Astrocyte of the hippocampus (primary cell): ENCODE measurements at regions not wholly inside any gene's neighbourhood (a gene's known extent, or its start where the extent isn't known, plus 50 kb on each side); places are given as distances from the start of the nearest gene placed in this dataset.
A peak's percentile ranks its signal among the peaks of the same experiment; 100 is the strongest.
"Not testable (repeated sequence)": the region's sequence is repeated elsewhere in the genome, so short reads cannot be mapped to it uniquely, and the experiment has no call there.

Experiments used
- DNase-seq: peaks from one replicate; pipeline ENCODE4 v3.0.0; 2011; ENCODE audit warnings: low read depth, low spot score

DNA sequence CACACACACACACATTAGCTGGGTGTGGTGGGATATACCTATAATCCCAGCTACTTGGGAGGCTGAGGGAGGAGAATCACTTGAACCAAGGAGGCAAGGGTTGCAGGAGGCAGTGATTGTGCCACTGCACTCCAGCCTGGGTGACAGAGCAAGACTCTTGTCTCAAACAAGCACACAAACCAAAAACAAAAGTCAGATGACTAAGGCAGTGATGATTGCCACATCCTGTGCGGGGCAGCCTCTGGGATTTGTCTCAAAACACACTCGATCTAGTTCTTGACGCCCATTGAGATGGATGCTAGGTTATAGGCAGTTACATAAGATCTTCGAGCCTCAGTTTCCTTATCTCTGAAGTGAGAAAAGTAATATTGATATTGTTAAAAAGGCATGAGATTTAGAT lies 57.8 kb upstream of the NBPF8 start:
- DNase-seq: not testable (repeated sequence)

DNA sequence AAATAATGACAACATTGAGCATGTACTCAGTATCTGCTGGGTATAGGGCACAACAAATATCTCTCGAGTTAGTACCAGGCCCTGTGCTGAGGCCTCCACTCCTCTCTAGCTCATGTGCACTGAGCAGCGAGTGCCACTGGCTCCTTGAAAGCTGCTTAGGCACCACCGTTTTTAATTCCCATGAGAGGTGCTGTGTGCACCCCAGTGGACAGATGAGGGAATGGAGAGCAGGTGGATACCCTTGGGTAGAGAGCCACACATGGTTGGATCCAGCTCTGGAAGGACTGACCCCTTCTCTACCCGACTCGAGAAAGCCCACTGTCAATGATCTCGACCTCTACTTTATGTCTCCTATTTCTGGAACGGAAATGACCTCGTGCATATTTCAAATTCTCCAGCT lies 58.7 kb upstream of the NBPF8 start:
- DNase-seq: peak; percentile 6

DNA sequence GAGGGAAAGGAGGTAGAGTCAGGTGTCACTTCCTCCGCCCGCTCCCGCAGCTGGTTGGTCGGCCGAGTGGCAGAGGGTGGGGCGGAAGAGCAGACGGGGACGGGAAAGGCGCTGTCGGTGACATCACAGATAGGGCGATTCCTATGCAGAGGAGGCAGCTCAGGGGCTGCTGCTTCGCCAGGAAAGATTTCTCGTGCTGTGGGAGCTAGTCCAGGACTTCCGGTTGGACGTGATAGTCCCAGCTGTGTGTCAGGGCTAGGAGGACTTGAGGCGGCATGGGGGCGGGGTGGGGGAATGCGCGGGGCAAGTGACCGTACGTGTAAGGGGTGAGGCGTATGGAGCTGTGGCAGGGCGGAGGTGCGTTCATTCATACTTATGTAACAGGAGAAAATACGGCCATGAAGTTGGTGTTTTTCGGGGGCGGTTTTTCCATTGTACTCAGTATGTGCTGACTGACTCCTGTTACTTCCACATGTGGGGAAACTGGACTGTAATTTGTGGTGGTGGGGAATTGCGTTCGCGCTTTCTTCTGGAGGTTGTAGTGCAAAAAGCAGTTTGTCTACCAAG lies 60.1 kb upstream of the NBPF8 start:
- DNase-seq: peak; percentile 62

DNA sequence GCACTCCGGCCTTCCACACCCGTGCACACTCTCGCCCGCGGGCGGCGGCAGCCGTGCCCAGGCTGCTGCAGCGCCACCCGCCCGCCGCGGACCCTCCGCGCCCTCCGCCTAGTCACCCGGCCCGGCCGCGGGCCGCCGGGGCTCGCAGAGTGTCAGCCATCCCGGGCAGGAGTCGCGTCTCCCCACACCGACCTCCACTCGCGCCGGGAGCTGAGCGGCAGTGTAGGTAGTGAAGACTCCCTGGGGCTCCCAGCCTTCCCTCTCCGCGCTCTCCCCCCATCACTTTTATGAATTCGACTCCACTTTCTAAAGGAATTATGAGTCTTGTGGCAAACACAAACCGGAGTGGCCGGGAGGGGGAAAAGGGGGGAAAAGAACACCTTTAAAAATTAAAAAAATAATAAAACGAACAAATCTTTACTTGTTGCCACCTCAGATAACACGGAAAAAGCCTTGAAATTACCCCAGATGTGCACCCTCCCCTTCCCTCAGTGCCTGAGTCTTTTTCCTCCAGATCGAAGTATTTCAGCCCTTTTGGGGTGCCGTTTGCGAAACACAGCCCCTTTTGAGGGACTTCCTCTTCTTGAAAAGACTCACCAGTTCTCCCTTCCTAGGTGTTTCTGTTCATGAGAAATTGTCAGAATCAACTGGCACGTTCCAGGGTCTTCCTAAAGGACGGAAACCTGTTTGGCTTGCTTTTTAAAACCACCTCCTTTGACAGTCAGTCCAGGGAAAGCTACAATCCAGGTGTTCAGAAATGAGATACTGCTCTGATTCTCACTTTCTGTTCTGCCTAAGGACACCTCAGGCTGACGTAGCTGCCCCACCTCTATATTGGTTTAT lies 72.4 kb upstream of the NBPF8 start:
- peak; percentile 0 for DNase-seq

DNA sequence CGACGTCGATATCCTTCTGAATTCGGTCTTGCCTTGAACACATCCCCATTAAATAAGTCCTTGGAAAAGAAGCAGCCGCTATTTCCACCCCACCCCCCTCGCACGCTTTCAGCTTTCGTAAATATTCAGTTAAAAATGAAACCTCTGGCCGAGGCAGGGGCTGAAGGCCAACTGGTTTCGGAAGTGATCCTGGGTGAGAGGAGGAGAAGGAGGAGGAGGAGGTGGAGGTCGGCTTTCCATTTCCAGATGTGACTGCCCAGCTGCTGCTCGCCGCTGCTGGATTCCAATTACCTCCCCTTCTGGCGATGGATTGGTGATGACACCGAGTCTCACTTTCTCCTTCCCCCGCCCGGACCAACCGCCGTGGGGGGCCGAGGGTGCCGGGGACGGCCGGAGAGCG lies 73.1 kb upstream of the NBPF8 start:
- peak; percentile 23 for DNase-seq

DNA sequence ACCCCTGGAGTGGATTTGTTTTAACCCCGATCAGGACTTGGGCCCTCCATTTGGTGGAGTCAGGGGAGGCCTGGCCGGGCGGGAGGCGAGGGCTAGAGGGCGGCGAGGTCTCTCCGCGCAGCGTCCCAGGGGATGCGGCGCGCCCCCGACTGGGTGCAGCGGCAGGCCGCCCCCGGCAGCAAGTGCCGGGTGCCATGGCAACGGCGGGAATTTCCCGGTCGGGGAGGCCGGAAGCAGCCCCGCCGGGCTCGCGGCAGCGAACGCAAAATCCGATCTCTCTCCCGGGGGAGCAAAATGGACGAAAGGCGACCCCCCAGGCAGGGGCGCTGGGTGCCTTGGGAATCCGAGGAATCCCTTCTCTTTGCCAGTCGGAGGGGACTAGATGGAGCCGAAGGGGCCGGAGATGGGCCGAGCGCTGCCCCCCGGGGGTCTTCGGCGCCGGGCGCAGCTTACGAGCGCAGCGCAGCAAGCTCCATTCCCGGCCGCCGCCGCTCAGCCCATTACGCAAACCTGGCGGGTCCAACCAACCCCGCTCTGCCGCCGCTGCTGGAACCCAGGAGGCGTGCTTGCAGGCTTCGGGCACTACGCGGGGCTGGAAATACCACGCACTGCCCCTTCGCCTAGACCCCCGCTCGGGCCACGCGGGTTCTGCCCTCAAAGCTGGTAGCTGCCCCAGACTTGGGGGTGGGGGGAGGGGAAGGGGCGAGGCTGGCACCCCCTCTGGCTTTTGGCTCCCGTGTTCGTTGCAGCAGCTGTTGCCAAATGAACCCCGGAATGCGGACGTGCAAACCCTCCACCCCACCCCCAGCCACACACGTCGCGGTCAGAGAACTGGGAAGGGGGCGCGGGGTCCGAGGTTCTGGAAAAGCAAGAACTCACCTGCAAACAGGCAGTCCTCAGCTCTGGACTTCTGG lies 73.7 kb upstream of the NBPF8 start:
- not testable (repeated sequence) for DNase-seq

DNA sequence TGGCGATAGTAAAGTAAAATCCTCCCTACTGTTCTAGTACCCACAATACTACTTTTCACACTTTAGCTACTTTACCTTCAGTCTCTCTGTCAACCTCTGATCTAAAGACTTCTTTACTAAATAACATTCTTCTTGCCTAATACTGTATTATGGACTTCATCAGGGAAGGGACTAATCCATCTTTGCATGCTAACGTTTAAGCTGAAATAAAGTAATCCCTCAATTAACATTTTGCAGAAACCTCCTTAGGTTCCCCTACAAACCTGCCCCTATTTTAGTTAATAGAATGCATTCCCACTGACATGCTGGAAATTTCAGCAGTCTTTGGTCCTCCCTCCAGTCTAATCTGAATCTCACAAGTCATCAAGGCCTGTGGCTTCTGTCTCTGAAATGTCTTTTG lies 99.1 kb upstream of the NBPF8 start:
- DNase-seq: not testable (repeated sequence)

DNA sequence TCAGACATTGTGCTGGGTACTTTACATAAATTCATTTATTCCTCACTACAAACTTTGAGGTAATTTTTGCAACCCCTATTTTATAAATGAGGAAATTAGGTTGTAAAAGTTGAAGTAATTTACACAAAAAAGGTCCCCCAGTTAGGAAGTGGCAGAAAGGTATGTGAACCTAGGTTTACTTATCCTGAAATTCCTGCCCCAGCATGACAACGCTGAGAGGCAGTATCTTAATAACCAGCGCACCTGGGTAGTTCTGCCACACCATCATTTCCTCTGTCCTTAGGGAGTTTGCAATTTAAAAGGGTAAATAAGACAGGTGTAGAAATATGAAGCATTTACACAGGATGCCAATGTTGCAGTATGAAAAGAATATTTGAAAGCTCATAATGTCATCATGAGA lies 102.9 kb upstream of the NBPF8 start:
- not testable (repeated sequence) for DNase-seq

DNA sequence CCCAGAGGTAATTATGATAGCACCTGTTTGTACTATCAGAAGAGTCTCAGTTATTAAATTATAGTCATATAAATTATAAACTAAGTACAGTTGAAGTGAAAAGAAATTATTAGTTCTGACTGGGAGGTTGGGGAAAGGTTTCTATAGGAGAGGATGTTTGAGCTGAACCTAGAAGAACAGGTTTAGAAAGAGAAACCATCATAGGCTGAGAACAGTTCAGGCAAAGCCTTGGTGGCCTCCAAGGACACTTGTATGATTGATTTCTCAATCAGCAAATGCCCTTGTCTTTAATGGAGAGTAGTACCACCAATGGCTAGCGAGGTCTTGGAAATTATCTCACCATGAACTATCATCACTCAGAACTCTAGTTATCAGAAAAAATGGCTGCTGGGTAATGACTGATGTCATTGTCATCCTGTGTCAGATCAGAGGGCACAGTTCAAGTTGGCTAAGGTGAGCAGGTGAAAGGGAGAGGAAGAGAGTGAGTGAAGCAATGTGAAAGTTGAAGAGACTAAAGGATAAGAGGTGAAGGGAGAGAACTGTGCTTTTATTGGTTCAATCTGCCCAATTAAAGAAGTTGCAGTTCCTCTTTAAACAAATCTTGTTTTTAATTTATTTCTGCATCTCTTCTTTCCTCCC lies 105.8 kb upstream of the NBPF8 start:
- DNase-seq: not testable (repeated sequence)

DNA sequence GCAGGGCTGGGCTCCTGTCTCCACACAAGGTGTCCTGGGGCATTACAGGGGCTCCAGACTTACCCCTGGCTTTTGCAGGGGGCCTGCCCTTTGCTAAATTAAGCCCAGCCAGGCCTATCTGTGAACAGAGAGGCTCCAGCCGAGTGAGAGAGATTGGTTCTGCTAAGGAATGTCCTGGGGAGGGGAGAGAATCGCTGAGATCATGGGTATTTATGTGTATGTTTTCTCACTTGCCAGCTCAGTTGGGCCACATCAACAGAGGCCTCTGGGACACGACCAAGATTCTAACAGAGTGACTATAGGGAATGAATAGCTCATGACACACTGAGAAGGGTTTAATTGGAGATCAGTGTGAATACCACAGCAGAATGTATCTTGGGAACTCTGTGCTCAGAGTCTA lies 109.8 kb upstream of the NBPF8 start:
- DNase-seq: not testable (repeated sequence)

DNA sequence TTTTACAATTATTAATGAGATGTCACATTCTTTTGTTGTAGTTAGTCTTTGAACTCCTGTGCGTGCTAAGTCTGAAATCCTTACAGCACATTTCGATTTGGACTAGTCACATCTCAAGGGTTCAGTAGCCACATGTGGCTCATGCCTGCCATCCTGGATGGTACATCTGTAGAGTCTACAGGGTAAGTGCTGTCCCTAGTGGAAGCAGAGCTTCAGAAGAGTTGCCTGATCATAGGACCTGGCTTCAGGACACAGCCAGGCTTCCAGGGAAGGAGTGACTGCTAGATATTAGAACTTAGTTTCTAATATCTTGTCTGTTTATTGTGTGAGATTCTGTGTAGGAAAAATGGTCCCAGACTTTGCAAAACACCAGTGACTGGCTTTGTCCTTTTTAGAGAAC lies 110.5 kb upstream of the NBPF8 start:
- DNase-seq: not testable (repeated sequence)

DNA sequence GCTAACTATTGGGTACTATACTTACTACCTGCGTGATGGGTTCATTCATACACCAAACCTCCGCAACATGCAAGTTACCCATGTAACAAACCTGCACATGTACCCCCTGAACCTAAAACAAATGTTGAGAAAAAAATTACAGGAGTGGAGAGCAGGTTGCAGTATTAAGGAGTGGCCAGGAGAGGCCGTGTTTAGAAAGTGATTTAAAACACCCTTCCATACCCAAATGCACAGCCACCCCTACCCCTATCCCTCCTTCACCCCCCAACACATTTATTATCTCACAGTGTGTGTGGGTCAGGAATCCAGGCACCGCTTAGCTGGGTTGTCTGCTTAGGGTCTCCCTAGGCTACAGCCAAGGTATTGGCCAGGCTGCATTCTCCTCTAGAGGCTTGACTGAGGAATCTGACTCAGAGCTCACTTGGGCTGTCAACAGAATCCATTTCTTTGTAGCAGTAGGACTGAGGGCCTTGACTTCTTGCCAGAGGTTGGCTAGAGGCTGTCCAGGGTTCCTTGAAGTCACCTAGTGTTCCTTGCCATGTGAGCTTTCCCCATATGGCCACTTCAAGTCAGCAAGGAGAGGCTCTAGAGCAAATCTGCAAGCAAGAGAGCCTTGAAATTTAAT lies 115.3 kb upstream of the NBPF8 start:
- DNase-seq: not testable (repeated sequence)

DNA sequence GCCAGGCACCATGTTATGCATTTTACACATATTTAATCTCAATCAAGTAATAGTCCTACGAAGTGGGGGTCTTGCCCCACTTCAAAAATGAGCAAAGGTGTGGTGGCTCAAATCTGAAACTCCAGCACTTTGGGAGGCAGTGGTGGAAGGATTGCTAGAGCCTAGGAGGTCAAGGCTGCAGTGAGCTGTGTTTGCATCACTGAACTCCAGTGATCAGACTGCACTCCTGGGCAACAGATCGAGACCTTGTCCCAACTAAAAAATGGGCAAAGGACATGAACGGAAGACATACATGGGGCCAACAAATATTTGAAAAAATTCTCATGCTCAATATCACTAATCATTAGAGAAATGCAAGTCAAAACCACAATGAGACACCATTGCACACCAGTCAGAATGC lies 116.3 kb upstream of the NBPF8 start:
- DNase-seq: not testable (repeated sequence)

DNA sequence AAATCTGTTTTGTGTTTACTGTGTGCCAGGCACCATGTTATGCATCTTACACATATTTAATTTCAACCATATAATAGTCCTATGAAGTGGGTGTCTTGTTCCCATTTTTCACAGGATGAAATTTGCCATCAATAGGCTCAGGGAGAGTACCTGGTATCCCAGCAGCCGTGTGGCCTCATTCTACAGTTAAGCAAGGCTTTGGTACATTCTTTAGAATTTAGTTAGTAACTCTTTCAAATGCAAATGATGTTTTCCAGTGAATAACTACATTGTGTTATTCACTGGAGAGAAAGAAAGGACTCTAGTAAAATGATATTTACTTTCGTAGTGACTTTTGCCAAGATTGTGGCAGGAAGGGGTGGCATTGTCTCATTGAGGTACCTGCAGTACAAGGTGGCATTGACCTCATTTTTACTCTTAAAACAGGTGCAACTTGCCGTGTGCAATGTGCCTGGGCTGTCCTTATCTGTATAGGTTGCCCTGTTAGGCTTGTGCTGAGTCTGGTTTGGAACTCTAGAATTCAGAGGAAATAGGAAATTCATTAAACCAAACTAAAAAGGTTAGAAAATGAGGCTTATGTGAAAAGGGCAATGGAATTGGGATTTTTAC lies 117.4 kb upstream of the NBPF8 start:
- DNase-seq: not testable (repeated sequence)

DNA sequence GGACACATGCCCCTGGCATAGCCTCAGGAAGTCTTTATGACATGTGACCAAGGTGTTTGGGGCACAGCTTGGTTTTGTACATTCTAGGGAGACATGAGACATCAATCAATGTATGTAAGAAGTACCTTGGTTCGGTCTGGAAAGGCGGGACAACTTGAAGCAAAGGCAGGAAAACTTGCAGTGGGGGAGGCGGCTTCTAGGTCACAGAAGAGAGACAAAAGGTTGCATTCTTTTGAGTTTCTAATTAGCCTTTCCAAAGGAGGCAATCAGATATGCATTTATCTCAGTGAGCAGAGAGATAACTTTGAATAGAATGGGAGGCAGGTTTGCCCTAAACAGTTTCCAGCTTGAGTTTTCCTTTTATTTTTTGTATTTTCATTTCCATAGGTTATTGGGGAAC lies 113.8 kb upstream of the SEC22B start:
- DNase-seq: not testable (repeated sequence)

DNA sequence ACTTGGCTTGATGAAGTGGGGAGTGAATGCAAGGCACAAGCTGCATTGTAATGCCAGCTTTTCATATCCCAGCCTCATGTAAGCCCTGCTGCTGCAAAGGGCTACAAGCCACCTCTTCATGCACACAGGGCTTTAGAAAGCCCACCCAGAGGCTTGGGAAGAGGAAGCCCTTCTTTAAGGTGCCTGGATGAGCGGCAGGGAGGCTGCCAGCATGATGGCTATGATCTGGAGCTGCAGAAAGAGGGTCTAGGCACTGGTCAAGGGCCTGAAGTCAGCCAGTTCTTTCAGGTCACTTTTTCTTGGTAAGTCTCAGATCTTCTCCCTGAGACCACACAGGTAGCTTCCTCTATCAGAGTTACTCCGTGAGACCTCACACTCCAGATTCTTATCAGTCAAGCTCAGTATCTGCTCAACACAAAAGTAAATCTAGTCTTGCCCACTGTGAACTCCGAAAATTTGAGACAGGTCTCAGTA lies 113.3 kb upstream of the SEC22B start:
- not testable (repeated sequence) for DNase-seq

DNA sequence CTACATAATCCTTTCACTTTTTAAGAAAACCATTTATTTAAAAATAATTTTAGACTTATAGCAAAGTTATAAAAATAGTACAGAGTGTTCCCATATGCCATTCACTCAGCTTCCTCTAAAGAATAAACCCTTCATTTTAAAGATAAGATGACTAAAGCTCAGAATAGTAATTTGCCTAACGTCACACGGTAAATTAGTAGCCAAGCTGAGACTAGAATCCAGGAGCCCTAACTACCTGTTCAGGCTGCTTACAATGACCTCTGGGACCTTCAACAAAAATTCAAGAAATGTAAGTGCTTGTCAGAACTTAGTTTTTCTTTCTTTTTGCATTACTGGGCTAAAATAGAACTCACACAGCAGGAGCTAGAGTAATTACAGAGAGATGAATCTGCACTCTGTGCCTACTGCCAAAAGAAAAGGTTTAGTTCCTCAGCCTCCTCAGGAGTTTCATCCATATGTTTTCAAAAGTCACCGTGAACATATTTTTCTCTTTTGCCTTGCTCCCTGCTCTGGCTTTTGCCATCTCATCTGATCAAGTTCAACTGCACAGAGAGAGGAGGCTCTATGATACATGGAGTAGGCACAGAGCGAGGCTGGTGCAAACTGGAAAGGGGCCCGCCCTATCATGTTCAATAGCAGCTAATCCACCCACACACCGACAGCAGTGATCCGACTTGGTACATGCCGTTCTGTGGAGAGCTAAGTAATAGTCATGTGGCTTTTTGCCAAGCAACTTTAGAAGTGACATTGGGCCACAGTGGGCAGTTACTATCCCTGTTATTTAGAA lies 112.7 kb upstream of the SEC22B start:
- not testable (repeated sequence) for DNase-seq

DNA sequence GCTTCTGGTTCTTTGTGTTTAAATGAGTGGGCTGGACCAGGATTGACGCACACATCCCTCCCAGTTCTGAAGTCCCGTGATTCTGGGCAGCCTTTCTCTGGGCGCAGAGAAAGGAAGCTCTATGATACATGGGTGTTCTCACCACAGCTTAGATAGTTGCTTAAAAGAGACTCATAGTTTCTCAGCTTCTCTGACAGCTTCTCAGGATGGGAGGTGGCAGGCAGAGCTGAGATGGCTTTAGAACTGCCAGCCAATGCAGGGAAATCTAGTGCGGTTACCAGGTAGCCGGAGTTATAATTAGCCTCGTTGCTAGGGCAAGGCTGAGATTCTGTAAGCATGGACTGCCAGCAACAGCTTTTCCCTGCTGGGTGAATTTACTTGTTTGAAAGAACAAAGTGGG lies 111.8 kb upstream of the SEC22B start:
- DNase-seq: not testable (repeated sequence)

DNA sequence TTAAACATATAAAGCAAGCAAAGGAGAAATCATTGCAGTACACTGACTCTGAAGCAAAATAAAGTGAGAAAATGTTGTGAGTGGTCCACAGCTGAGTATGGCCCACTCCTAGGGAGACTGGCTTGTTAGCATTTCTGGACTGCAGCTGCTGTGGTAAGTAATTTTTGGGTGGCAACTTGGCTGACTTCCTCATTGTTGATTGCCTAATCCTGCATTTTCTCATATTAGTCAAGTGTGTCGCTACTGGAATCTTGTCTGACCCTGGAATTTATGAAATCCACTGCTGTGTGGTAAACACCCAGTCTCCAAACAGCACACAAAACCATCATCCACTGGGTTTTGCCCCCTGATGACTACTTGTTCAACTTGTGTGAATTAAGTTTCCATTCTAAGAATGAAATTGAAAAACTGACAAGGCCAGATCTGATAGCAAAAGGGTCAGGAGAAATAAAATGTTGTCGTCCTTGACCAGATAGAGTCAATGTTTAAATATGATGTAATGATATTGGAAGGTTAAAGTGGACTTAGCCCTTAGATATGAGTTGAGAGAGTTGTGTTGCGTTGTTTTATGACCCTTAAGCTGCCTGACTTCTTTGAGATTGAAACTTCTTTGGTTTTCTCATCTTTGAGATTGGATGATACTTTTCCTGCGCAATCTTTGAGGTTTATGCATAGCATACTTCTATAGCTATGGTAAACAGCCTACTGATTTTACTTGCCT lies 106.6 kb upstream of the SEC22B start:
- not testable (repeated sequence) for DNase-seq
